ENCODE measurements at regions not wholly inside any gene's neighbourhood (a gene's known extent, or its start where the extent isn't known, plus 50 kb on each side); places are given as distances from the start of the nearest gene placed in this dataset.

- no peaks in the 10 kb centered on the region for H3K27me3 ChIP-seq (ENCODE audit: low read depth, low read length)
- H3K9ac ChIP-seq (ENCODE audit: low read length), result no peak overlapping the region
- H2AFZ ChIP-seq (ENCODE audit: low read depth, low read length), result no peak overlapping the region
- H3K4me3 ChIP-seq (ENCODE audit: low read length), result no peak overlapping the region
- no peaks in the 10 kb centered on the region for H3K9me3 ChIP-seq (ENCODE audit: insufficient read depth, low read length)
- no peaks in the 10 kb centered on the region for H4K20me1 ChIP-seq (ENCODE audit: insufficient read depth, low read length)
- TF ChIP-seq EZH2phosphoT487 (IDR thresholded peaks at IDR 0.05; ENCODE audit: low read depth), result no peak
- no peak for TF ChIP-seq CTCF (IDR thresholded peaks at IDR 0.05; ENCODE audit: low read depth, low read length)
- H3K4me2 ChIP-seq (ENCODE audit: low read length), result no peak overlapping the region
- no peaks in the 10 kb centered on the region for H3K4me1 ChIP-seq (ENCODE audit: low read length)
- H3K36me3 ChIP-seq (replicated peaks; ENCODE audit: low read depth, low read length), result no peaks in the 10 kb centered on the region
- no peaks in the 10 kb centered on the region for H3K79me2 ChIP-seq (ENCODE audit: low read length)
- no peak overlapping the region for H3K27ac ChIP-seq (ENCODE audit: low read length)
Observed at GRCh38 chr6:92130944-92131343, 1288.4 kb downstream of the EPHA7 start.

DNA sequence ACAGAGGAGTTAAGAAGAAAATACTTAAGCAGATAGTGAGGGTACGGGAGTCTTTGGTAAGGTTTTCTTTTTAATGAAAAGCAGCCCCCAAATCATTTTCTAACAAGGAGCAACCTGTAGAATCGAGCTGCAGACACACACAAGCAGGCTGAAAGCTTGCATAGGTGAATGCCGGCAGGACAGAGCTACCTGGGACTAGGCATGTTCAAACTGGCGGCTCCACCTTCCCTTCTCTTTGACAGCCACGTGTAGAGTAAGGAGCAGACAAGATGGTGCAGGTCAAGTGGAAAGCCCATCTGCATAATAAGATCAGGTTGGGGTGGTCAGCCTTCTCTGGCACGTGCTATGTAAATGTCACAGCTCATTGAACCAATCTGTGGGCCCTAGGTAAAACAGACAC is 1292.4 kb downstream of the EPHA7 start:
- H3K27me3 ChIP-seq (ENCODE audit: low read depth, low read length), result no peaks in the 10 kb centered on the region
- H3K27ac ChIP-seq (ENCODE audit: low read length), result no peak overlapping the region
- no peaks in the 10 kb centered on the region for H3K9me3 ChIP-seq (ENCODE audit: insufficient read depth, low read length)
- H3K36me3 ChIP-seq (replicated peaks; ENCODE audit: low read depth, low read length), result no peaks in the 10 kb centered on the region
- no peak overlapping the region for H3K4me2 ChIP-seq (ENCODE audit: low read length)
- H4K20me1 ChIP-seq (ENCODE audit: insufficient read depth, low read length), result no peaks in the 10 kb centered on the region
- TF ChIP-seq CTCF (IDR thresholded peaks at IDR 0.05; ENCODE audit: low read depth, low read length) (no peak), EZH2phosphoT487 (IDR thresholded peaks at IDR 0.05; ENCODE audit: low read depth) (no peak)
- H3K79me2 ChIP-seq (ENCODE audit: low read length), result no peaks in the 10 kb centered on the region
- no peak overlapping the region for H3K9ac ChIP-seq (ENCODE audit: low read length)
- no peak overlapping the region for H3K4me3 ChIP-seq (ENCODE audit: low read length)
- H2AFZ ChIP-seq (ENCODE audit: low read depth, low read length), result no peak overlapping the region
- no peaks in the 10 kb centered on the region for H3K4me1 ChIP-seq (ENCODE audit: low read length)

DNA sequence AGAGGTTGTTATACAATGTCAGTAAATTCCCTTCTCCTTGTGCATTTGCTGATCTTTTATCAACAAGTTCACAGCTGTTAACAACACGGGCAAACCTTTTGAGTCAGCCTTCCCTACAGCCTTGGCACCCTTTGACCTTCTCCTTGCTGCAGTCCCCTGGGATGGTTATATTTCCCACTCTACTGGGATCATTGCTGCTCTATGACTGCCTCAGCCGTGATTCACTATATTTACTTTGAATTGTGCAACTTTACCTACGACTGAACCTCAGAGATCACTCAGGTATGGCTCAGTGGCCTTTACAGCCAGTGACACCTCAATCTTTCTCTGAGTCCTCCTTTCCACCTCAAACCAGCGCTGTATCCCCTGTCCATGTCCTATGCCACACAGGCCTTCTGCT is 1293.3 kb downstream of the EPHA7 start:
- H3K4me3 ChIP-seq (ENCODE audit: low read length), result no peak overlapping the region
- H3K4me2 ChIP-seq (ENCODE audit: low read length), result no peak overlapping the region
- no peaks in the 10 kb centered on the region for H3K9me3 ChIP-seq (ENCODE audit: insufficient read depth, low read length)
- TF ChIP-seq EZH2phosphoT487 (IDR thresholded peaks at IDR 0.05; ENCODE audit: low read depth) (no peak), CTCF (IDR thresholded peaks at IDR 0.05; ENCODE audit: low read depth, low read length) (no peak)
- no peak overlapping the region for H3K27ac ChIP-seq (ENCODE audit: low read length)
- no peaks in the 10 kb centered on the region for H3K27me3 ChIP-seq (ENCODE audit: low read depth, low read length)
- no peaks in the 10 kb centered on the region for H3K79me2 ChIP-seq (ENCODE audit: low read length)
- no peaks in the 10 kb centered on the region for H3K4me1 ChIP-seq (ENCODE audit: low read length)
- H3K9ac ChIP-seq (ENCODE audit: low read length), result no peak overlapping the region
- no peak overlapping the region for H2AFZ ChIP-seq (ENCODE audit: low read depth, low read length)
- H4K20me1 ChIP-seq (ENCODE audit: insufficient read depth, low read length), result no peaks in the 10 kb centered on the region
- H3K36me3 ChIP-seq (replicated peaks; ENCODE audit: low read depth, low read length), result no peaks in the 10 kb centered on the region

GRCh38 chr6:92125681-92126080 is 1293.7 kb downstream of the EPHA7 start:
- H3K4me3 ChIP-seq (ENCODE audit: low read length), result no peak overlapping the region
- H3K27me3 ChIP-seq (ENCODE audit: low read depth, low read length), result no peaks in the 10 kb centered on the region
- TF ChIP-seq EZH2phosphoT487 (IDR thresholded peaks at IDR 0.05; ENCODE audit: low read depth) (no peak), CTCF (IDR thresholded peaks at IDR 0.05; ENCODE audit: low read depth, low read length) (no peak)
- no peak overlapping the region for H3K9ac ChIP-seq (ENCODE audit: low read length)
- no peaks in the 10 kb centered on the region for H3K79me2 ChIP-seq (ENCODE audit: low read length)
- H3K27ac ChIP-seq (ENCODE audit: low read length), result no peak overlapping the region
- H3K9me3 ChIP-seq (ENCODE audit: insufficient read depth, low read length), result no peaks in the 10 kb centered on the region
- H3K4me1 ChIP-seq (ENCODE audit: low read length), result no peaks in the 10 kb centered on the region
- H3K36me3 ChIP-seq (replicated peaks; ENCODE audit: low read depth, low read length), result no peaks in the 10 kb centered on the region
- H3K4me2 ChIP-seq (ENCODE audit: low read length), result no peak overlapping the region
- H2AFZ ChIP-seq (ENCODE audit: low read depth, low read length), result no peak overlapping the region
- no peaks in the 10 kb centered on the region for H4K20me1 ChIP-seq (ENCODE audit: insufficient read depth, low read length)

Data from OCI-LY3 (cell line).